ENCODE measurements at regions not wholly inside any gene's neighbourhood (a gene's known extent, or its start where the extent isn't known, plus 50 kb on each side); places are given as distances from the start of the nearest gene placed in this dataset.
"Not testable (repeated sequence)": the region's sequence is repeated elsewhere in the genome, so short reads cannot be mapped to it uniquely, and the experiment has no call there.

DNA sequence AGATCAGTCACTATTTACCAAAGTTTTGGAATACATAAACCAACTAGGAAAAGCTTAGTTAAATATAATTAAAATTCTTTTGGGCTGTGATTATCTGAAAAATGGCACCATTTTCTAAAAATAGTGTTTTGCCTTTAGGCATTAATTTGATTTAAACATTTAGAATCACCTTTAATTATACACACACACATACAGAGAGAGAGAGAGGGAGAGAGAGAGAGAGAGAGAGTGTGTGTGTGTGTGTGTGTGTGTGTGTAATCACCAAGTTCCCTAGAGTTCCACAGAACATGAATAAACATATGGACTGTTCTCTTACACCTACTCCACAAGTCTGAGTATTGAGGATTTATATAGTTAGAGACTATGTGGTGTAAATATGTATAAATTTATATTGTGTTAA lies 141.2 kb upstream of the ATXN1 start:
- DNase-seq, result no peak

DNA sequence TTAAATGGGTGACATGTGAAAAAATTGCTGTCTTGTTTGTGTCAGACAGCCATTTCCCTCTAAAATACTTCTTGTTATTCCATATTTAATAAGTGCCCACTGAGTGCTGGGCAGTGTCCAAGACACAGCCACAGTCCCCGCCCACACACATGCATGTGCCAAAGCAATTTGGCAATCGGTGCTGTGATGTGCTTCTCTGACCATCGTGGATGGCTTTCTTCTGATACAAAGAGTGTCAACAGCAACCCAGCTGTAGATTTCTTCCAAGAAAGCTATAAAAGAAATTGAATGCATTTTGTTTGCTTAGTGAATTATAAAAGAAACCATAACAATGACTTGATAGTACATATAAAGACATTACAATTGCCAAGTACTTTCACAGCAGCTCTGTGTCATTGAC lies 140.5 kb upstream of the ATXN1 start:
- no peak for DNase-seq

- DNase-seq, result no peak
Observed at GRCh38 chr6:16901306-16901705, 140.0 kb upstream of the ATXN1 start.

DNA sequence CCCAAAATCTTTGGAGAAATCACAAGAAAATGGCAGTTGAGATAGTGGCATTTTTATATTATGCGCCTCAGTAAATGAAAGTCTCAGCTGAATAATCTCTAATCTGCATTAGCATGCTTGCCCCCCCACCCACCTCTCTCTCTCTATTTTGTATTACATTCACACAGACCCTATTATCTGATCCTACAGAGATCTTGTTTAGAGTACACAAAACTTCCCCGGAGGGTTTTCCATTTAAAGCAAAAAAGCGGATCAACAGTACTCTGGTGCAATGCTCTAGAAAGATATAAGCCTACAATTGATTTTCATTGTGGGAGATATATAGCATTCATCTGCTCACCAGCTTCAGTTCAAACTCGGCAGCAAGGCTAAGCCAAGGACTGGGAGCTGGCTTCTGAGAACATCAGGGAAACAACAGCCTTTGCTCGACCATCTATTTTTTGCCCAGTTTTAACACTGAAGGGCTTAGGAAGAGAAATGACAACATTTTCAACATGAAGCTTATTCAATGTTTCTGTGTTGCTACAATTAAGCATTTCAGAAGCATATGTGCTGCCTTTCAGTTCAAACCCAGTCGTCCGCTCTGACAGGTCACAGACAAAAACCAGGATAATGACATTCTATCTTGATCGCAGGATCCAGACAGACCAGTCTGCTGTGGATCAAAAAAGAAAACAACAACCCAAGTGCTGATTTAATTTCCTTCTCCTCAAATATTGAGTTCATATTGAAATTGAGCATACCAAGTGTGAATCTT lies 137.6 kb upstream of the ATXN1 start:
- no peak for DNase-seq

DNA sequence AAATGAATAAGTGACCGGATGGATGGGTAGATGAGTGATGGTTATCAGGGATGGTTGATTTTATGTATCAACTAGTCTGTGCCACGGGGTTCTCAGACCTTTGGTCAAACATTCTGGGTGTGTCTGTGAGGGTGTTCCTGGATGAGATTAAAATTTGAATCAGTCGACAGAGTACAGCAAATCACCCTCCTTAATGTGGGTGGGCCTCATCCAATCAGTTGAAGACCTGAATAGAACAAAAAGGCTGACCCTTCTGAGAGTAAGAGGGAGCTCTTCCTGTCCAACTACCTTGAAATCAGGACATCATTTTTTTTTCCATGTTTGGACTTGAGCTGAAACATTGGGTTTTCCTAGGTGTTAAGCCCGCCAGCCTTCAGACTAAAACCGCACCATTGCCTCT lies 136.4 kb upstream of the ATXN1 start:
- DNase-seq, result no peak

DNA sequence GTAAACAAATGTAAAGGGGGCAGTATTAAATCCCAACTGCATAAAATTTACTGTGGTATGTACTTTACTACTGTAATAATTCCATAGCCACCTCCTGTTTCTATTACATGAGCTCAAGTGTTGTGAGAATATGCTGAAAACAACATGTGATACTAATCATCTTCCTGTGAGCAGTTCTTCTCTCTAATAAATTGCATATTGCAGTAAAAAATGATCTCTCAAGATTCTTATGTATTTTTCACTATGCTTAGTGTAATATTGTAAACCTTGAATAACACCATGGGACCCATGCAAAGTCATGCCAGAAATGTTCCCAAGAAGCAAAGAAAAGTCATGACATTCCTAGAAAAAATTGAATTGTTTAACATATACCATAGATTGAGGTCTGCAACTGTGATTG lies 133.0 kb upstream of the ATXN1 start:
- no peak for DNase-seq

DNA sequence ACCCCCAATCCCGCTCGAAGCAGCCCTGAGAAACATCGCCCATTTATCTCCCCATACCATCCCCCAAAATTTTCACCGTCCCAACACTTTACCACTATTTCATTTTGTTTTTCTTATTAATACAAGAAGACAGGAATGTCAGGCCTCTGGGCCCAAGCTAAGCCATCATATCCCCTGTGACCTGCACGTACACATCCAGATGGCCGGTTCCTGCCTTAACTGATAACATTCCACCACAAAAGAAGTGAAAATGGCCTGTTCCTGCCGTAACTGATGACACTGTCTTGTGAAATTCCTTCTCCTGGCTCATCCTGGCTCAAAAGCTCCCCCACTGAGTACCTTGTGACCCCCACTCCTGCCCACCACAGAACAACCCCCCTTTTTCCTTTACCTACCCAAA lies 129.8 kb upstream of the ATXN1 start:
- DNase-seq, result not testable (repeated sequence)

DNA sequence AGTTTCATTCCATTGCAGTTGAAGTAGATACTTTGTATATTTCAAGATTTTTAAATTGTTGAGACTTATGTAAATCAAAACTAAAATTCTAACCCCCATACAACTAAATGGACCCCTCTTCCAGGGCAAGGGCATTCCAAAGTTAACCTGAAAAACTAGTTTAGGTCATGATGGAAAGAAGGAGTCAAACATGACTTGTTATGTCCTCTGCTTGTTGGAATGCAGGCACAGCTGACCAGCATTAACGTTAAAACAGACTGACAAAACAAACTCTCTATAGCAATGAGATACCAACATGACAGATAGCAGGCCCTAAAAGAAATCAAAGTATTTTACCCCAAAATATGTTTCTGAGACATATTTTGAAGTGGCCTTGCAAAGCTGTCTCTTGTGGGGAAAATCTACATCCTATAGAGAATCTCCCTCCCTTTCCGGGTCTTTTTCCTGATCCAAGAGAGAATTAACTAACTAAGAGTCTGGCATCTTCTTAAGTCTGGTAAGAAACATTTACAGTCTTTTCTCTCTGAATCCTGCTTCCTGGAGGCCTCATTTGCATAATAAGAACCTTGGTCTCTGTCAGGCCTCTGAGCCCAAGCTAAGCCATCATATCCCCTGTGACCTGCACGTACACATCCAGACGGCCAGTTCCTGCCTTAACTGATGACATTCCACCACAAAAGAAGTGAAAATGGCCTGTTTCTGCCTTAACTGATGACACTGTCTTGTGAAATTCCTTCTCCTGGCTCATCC lies 124.3 kb upstream of the ATXN1 start:
- DNase-seq, result no peak

GRCh38 chr6:16884526-16884925 lies 123.3 kb upstream of the ATXN1 start:
- no peak for DNase-seq

GRCh38 chr6:16883414-16883813 lies 122.2 kb upstream of the ATXN1 start:
- DNase-seq, result no peak

- DNase-seq, result no peak
Observed at GRCh38 chr6:16882230-16882629, 121.0 kb upstream of the ATXN1 start.

DNA sequence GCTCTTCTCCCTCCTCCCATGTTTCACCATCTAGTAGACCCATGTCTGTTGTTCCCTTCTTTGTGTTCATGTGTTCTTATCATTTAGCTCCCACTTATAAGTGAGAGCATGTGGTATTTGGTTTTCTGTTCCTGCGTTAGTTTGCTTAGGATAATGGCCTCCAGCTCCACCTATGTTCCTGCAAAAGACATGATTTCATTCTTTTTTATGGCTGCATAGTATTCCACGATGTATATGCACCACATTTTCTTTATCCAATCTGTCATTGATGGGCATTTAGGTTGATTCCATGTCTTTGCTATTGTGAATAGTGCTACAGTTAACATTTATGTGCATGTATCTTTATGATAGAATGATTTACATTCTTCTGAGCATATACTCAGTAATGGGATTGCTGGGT lies 115.6 kb upstream of the ATXN1 start:
- not testable (repeated sequence) for DNase-seq

DNA sequence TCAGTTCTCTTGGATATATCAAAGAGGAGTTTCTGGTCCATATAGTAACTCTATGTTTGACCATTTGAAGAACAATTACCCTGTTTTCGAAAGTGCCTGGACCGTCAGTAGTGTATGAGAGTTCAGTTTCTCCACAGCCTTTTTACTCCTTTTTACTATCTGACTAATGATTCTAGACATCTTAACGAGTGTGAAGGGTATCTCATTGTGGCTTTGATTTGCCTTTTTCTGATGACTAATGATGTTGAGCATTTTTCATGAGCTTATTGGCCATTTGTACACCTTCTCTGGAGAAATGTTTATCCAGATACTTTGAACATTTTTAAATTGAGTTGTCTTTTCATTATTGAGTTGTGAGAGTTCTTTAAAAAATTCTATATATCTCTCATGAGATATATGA lies 114.9 kb upstream of the ATXN1 start:
- DNase-seq, result no peak

DNA sequence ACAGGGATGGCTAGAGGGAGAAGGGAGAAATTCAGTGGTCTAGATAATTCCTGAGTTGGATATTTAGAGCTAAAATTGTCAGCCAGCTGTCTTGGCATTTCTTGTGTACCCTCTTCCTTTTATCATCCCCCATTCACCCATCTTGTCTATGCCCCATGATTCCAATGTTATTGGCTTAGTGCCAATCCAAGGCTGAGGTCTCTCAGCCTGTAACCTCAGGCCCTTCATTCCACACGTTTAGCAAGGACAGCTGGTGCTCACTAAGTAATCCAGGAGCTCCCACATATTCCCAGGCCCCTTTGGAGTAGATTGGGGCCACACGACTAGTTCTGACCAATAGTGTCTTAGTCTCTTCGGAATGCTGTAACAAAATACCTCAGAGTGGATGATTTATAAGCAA lies 112.4 kb upstream of the ATXN1 start:
- DNase-seq, result no peak

DNA sequence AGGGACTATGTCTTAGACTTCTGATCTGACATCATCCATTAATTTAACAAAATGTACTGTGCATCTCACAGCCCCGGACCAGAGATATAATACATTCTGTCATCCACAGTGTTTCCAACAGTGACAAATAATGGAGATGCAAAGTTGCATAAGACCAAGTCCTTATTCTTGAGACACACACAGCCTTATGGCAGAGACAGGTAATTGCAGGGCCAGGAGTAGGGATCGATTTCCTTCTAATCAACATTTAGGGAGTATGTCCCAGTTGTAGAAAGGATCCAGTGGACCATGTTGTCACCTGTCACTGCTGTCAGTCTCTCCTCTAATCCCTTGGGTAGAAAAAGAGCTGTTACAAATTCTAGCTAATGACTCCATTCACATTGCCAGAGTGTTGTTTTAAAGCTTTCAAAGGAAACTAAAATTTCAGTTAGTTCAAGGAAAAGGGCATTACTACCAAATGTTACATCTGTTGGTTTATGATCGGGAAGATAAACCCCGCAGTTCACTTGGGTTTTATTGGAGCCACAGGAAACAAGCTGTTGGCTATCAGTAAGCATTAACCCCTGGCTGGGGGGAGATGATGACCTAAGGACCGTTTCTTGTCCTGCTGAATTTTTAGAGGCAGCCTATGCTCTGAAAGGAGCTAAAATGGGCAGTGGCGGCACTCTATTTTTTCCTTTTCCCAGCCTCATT lies 111.4 kb upstream of the ATXN1 start:
- DNase-seq, result no peak

DNA sequence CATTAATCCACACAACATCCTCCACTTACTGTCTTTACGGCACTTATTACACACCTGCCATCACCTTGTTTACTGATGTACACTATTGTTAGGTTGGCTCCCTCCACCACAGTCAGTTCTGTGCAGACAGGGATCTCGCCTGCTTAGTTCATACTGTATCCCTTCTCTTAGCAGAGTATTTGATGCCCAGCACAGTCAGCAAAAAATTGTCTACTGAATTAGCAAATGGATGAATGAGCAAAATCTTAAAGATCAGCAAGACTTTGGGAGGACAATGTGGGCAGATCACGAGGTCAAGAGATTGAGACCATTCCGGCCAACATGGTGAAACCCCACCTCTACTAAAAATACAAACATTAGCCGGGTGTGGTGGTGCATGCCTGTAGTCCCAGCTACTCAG lies 109.8 kb upstream of the ATXN1 start:
- no peak for DNase-seq

- DNase-seq, result no peak
Observed at GRCh38 chr6:16868968-16869367, 107.7 kb upstream of the ATXN1 start.

DNA sequence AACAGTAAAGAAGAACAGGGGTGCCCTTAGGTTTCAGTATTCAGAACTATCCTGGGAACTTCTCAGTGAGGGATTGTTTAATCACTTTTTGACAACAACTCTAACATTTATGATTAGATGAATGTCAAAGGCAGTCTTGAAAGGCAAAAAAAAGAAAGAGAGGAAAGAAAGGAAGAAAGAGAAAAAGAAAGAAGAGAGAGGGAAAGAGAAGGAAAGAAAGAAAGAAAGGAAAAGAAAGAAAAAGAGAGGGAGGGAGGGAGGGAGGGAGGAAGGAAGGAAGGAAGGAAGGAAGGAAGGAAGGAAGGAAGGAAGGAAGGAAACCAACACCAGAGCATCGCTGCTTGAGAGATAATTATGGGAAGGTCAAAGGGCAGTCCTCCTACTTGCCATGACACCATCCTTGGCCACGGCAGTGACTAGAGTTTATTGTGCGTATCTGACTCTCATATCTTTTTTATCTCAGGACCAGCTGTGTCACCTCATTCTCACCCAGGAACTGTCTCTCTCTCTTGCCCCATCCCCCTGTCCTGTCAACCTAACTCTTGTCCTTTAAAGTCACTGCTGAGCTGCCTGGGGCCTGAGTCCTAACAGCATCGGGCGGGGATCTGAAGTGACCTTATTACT lies 96.8 kb upstream of the ATXN1 start:
- no peak for DNase-seq

DNA sequence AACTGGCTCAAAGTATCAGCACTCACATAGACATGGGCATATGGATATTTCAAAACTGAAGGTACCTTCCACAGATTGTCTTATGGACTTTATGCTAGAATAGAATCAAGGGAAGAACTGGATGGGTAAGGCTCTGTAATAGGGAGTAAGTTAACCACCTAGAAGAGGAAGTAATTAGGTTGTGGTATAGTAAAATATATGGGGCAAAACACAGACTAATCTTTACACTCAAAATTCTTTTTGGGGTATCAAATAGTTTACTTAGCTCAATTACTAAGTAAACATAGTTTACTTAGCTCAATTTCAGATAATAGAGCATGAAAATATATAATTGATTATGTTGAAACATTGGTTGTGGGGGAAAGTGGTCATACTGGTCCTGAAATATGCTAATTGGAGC lies 94.2 kb upstream of the ATXN1 start:
- no peak for DNase-seq

- DNase-seq, result no peak
Observed at GRCh38 chr6:16854986-16855385, 93.7 kb upstream of the ATXN1 start.

- DNase-seq, result no peak
Observed at GRCh38 chr6:16852671-16853070, 91.4 kb upstream of the ATXN1 start.

- no peak for DNase-seq
Observed at GRCh38 chr6:16851758-16852157, 90.5 kb upstream of the ATXN1 start.

DNA sequence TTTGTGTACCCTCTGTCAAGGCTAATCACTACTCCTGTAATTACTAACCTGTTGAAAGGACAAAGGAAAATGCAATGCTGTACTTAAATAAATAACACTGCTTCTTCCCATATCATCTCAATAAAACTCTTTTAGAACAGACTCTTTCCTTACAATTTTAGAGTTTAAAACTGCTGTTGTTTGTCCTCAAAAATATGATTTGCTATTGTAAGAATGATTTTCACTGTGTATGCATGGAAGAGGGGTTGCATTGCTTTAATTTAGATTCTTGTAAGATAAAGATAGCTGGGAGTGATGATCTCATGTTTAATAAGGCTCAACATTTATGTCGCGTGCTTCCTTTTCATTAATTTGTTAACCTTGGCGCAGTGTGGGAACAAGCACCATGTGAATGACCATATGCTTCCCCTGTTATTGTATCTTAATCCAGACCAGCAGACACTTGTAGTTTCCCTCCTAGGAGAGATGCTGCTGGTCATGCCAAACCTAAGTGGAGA lies 89.8 kb upstream of the ATXN1 start:
- no peak for DNase-seq
